ENCODE measurements at regions not wholly inside any gene's neighbourhood (a gene's known extent, or its start where the extent isn't known, plus 50 kb on each side); places are given as distances from the start of the nearest gene placed in this dataset.
"Not testable (repeated sequence)": the region's sequence is repeated elsewhere in the genome, so short reads cannot be mapped to it uniquely, and the experiment has no call there.

DNA sequence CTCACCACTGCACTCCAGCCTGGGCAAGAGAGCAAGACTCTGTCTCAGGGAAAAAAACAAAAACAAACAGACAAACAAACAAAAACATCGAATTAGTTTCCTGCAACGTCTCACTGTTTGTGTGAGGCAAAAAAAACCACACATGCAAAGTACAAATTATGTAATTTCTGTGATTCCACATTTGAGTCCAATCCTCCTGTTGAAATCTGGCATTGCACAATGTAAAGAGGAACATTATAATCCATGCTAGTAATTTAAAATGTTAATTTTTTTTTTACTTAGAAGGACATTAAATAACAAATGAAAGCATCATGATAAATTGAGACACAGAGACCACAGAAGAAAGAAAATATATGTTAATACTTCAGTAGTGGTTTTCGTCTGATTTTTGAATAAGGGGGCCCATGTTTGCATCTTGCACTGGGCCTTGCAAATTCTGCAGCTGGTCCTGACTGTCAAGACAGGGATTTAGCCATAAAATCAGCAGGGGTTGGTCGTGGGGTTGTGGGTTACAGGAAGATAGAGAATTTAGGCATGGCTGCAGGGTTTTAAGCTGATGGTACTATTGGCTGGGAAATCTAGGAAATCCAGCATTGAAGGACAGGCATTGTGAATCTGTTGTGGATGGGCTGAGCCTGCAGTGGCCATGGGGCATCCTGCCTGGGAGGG, 102.6 kb upstream of the ALDH3B2 start:
- DNase-seq (ENCODE audit: low spot score) = no peak

- not testable (repeated sequence) for DNase-seq (ENCODE audit: low spot score)
Measured at GRCh38 chr11:67774175-67774574, 99.8 kb upstream of the ALDH3B2 start.

DNA sequence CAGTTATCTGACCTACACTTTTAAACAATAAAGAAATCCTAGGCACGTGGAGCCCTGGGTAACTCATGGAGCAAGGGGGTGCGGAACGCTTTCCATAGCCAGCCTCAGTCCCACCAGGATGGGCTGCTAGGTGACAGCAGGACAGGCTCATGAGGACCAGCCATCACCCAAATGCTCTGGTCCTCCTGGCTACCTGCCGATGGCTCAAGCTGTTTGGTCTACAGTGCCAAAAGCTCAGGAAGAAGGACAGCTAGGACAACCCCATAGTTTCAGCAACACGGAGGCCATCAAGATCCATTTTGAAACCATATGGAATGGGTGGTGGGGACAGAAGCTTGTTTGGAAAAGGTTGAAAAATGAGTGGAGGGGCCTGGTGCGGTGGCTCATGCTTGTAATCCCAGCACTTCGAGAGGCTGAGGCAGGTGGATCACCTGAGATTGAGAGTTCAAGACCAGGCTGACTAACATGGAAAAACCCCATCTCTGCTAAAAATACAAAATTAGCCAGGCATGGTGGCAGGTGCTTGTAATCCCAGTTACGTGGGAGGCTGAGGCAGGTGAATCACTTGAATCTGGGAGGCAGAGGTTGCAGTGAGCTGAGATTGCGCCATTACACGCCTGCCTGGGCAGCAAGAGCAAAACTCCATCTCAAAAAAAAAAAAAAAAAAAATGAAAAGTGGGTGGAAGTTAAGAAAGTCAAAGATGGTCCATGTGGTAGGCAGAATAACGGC, 93.7 kb upstream of the ALDH3B2 start:
- DNase-seq (ENCODE audit: low spot score) = not testable (repeated sequence)

GRCh38 chr11:67761211-67761610, 86.8 kb upstream of the ALDH3B2 start:
- DNase-seq (ENCODE audit: low spot score) = not testable (repeated sequence)

DNA sequence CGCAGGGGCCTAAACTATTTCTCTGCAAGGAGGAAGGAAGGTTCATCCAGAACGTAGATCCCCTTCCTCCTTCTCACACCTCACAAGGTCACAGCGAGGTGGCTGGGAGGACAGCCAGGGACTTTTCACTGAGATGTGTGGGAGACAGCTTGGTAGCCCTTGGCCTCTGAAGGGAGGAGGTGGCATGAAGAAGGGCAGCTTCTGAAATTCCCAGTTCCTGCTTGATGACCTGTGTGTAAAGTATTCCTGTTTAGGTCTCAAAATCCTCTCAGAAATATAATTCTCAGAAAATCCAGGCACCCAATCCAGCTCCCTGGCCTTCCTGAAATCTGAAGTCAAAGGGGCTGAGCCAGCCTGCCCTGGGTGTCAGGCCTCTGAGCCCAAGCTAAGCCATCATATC, 84.9 kb upstream of the ALDH3B2 start:
- DNase-seq (ENCODE audit: low spot score) = not testable (repeated sequence)

DNA sequence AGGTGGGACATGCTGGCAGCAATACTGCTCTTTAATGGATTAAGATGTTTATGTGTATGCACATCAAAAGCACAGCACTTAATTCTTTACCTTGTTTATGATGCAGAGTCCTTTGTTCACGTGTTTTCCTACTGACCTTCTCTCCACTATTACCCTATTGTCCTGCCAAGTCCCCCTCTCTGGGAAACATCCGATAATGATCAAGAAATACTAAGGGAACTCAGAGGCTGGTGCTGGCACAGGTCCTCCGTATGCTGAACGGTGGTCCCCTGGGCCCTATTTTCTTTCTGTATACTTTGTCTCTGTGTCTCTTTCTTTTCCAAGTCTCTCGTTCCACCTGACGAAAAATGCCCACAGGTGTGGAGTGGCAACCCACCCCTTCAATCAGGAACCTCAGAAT, 84.0 kb upstream of the ALDH3B2 start:
- not testable (repeated sequence) for DNase-seq (ENCODE audit: low spot score)

GRCh38 chr11:67758009-67758408, 83.6 kb upstream of the ALDH3B2 start:
- not testable (repeated sequence) for DNase-seq (ENCODE audit: low spot score)

GRCh38 chr11:67753820-67754219, 79.4 kb upstream of the ALDH3B2 start:
- DNase-seq (ENCODE audit: low spot score) = not testable (repeated sequence)

DNA sequence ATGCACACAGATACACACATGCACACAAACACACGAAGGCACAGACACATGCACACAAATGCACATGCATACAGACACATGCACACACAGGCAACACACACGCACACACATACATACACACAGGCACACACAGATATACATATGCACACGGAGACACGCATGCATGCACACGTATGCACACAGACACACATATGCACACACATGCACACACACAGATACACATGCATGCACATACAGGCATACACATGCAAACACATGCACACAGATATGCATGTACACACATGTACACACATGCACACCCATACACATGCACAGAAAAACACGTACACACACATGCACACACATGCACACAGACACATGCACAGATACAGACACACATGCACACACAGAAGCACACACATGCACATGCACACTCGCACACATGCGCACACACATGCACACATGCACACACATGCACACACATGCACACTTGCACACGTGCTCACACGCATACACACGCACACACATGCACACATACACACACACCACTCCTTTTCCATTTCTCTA, 70.8 kb upstream of the ALDH3B2 start:
- DNase-seq (ENCODE audit: low spot score) = no peak

DNA sequence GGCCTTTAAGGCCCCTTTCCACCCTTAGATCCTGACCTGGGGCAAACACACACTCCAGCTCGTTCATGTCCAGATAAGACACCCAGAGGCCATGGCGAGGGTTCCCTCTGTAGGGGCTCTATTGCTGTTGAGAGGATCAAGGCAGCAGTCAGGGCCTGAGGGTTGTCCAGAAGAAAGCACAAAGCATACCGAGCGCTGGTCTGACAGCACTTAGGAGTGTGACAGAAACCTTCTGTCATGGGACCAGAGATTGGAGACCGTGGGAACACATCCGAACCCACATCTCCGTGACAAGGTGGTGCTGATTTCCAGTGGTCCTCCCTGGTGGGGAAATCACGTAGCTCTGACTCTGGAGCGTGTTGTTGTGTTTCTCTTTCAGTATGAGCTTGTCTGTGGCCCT, 69.8 kb upstream of the ALDH3B2 start:
- DNase-seq (ENCODE audit: low spot score) = not testable (repeated sequence)

DNA sequence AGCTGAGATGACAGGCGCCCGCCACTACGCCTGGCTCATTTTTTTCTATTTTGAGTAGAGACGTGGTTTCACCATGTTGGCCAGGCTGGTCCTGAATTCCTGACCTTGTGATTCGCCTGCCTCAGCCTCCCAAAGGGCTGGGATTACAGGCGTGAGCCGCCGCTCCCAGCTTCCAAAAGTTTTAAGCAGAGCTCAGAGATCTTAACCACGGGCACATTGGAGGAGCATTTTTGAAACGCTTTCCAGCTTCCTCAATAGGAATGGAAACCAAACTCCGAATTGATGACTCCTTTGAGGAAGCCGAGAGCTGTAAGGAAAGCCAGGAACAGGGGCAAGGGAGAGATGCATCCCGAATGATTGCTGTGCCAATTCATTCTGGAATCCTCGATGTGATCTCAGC, 63.8 kb upstream of the ALDH3B2 start:
- DNase-seq (ENCODE audit: low spot score) = not testable (repeated sequence)

DNA sequence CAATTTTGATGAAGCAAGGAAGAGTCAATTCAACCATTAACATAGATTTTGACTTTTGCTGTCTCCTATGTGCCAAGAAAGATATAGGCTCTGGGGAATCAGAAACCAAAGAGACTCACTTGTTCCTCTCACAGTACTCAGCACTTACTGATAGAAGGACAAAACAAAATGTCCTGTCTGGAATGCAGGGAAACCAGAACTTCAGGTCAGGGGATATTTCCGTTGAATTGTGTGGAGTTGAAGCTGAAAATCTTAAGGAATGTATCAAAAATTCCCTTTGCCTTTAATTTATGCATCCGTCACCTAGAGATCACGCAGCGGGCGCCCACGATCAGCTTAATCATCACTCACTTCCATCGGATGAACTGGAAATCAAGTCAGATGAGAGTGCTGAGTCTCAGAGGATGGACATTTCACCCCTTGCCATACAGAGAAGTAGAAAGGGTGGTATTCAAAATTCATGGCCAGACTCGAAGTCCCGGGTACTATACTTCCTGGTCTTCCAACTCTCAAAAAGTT, 63.2 kb upstream of the ALDH3B2 start:
- not testable (repeated sequence) for DNase-seq (ENCODE audit: low spot score)

GRCh38 chr11:67732045-67732787, 57.8 kb upstream of the ALDH3B2 start:
- no peak for DNase-seq (ENCODE audit: low spot score)

DNA sequence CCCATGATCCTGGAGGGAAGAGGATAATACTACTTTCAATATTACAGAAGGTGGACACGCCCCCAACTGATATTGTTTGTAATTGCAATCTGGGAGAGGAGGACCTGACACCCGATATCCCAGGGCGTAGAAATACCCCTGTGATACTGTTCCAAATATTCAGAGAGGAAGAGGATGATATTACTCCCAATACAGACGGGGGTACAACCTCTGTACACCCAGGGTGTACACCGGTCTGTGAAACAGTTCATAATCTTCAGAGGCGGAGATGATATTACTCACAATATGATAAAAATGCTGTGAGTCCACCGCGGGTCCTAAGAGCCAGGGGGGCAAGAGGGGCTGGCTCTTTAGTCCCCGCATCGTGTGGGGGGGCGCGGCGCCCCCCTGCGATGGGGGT, 57.2 kb upstream of the ALDH3B2 start:
- no peak for DNase-seq (ENCODE audit: low spot score)

DNA sequence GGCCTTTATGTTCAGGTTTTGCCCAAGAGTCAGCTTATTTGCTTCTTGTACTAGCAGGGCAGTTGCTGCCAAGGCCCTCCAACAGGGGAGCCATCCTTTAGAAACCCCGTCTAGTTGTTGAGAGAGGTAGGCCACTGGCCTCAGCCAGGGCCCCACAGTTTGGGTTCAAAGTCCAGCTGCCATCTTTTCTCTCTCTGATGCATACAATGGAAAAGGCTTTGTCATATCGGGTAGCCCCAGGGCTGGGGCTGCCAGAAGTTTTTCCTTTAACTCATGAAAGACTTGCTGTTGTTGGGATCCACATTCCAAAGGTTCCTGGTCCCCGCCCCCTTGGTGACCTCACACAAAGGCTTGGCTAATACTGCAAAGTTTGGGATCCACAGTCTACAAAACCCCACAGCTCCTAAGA, 53.7 kb upstream of the ALDH3B2 start:
- not testable (repeated sequence) for DNase-seq (ENCODE audit: low spot score)

DNA sequence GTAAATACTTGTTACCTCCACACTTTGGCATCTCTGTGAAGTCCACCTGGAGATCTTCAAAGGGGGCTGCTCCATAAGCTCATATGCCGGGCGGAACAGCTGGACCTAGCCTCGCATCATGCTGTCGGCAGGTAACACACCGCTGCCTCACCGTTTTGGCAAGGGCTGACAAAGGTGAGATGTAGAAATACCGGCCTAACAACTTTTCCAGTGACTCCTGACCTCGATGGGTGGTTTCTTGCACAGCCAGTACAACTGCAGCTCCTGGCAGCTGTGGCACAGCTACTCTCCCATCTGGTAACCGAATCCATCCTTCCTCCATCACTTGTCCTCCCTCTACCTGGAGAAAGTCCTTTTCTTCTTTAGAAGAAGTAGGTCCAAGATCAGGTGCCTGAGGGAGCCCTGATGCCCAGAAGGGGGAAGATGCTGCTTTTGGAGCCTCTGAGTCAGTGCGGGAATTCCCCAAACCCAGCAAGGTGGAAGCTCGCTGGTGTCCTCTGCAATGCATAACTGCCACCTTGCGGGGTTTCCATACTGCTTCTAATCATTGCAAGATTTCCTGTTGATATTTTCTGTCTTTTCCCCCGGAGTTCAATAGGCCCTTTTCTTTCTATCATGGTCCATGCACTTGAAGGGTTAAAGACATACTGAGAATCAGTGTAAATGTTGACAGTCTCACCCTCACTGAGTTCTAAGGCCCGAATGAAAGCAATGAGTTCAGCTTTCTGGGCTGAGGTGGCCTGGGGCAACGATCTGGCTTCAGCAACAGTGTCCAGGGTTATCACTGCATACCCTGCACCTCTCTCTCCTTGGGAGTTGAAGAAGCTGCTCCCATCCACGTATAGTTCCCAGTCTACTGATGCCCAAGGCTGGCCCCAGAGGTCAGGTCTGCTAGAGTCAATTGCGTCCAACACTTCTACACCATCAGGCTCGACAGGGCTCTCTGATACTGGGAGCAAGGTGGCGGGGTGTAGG, 52.9 kb upstream of the ALDH3B2 start:
- not testable (repeated sequence) for DNase-seq (ENCODE audit: low spot score)
